Colonic mucosa (tissue), 4 donors: ENCODE measurements at regions not wholly inside any gene's neighbourhood (a gene's known extent, or its start where the extent isn't known, plus 50 kb on each side); places are given as distances from the start of the nearest gene placed in this dataset.

Experiments
- DNase-seq: peaks from one replicate; pipeline ENCODE4 v3.0.0-alpha.2; 2020
- H3K27ac ChIP-seq: fragments of 200-600 bp; one replicate; pipeline ENCODE4 v1.8.0; 2021
- H3K27me3 ChIP-seq: fragments of 200-600 bp; one replicate; pipeline ENCODE4 v1.8.0; 2021
- H3K36me3 ChIP-seq: fragments of 200-600 bp; one replicate; pipeline ENCODE4 v1.8.0; 2021
- H3K4me1 ChIP-seq: fragments of 200-600 bp; one replicate; pipeline ENCODE4 v1.8.0; 2021; ENCODE audit warnings: mild to moderate bottlenecking
- H3K4me3 ChIP-seq: fragments of 200-600 bp; one replicate; pipeline ENCODE4 v1.8.0; 2021
- H3K9ac ChIP-seq, 2 donors: one replicate each; pipeline ENCODE4 v1.7.0; 2013; ENCODE audit warnings: control low read depth in 2 of 2, low read depth in 2 of 2, low read length in 2 of 2
- H3K9me3 ChIP-seq: fragments of 200-600 bp; one replicate; pipeline ENCODE4 v1.8.0; 2021
- intact Hi-C: fragments of 100-400 bp; cut with DNase I; formaldehyde crosslinking; loops from one replicate; pipeline ENCODE4 v1.14.1; 2022
- TF ChIP-seq, protein P1 (sequence below): fragments of 200-600 bp; IDR thresholded peaks from one replicate; pipeline ENCODE4 v1.8.0; 2022; ENCODE audit warnings: antibody characterized with exemption, mild to moderate bottlenecking
- donor health status: healthy.
- donor health status: DM: no; HTN: no; CAD: no.
- donor health status: DM: no; HTN: no; CAD: no.

DNA sequence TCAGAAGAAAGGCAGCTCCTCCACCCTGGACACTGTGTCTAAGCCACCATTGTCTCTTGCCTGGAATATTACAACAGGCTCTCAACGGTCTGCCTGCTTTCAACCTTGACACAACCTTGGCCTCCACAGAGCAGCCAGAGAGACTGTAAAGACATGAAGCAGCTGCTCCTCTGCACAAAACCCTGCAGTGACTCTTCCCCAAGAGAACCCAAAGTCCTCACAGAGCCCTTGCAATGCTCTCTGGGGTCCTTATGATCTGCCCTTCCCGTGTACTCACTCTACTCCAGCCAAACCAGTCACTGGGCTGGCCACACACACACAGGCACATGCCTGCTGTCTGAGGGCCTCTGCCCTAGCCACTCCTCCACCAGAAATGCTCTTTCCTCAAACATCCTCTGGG is 75.9 kb upstream of the CPEB2 start:
- no peaks in the 10 kb centered on the region for H3K36me3 ChIP-seq
- no peaks in the 10 kb centered on the region for H3K9me3 ChIP-seq
- no peak overlapping the region for H3K27ac ChIP-seq
- H3K9ac ChIP-seq: no peak overlapping the region
- intact Hi-C loops: no loop called here
- DNase-seq: no peak
- H3K4me3 ChIP-seq: no peak overlapping the region
- TF ChIP-seq, protein P1, sequence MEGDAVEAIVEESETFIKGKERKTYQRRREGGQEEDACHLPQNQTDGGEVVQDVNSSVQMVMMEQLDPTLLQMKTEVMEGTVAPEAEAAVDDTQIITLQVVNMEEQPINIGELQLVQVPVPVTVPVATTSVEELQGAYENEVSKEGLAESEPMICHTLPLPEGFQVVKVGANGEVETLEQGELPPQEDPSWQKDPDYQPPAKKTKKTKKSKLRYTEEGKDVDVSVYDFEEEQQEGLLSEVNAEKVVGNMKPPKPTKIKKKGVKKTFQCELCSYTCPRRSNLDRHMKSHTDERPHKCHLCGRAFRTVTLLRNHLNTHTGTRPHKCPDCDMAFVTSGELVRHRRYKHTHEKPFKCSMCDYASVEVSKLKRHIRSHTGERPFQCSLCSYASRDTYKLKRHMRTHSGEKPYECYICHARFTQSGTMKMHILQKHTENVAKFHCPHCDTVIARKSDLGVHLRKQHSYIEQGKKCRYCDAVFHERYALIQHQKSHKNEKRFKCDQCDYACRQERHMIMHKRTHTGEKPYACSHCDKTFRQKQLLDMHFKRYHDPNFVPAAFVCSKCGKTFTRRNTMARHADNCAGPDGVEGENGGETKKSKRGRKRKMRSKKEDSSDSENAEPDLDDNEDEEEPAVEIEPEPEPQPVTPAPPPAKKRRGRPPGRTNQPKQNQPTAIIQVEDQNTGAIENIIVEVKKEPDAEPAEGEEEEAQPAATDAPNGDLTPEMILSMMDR: no peak
- H3K27me3 ChIP-seq: no peaks in the 10 kb centered on the region
- no peaks in the 10 kb centered on the region for H3K4me1 ChIP-seq

DNA sequence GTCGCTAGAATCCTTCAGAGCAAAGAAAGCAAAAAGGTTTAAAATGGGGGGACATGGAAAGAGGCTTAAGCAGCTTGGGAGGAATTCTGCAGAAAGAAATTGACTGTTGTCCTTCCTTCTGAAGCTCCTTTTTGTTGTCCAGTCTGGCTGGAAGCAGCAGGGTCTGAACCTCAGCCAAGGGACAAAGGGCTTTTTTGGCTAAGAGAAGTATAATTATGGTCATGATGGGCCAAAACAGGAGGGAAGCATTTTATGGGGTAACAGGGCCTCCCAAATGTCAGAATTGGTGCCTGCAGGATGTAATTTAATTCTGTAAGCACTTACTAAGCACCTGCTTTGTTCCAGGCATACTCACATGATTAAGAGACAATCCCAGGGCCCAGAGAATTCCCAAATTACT is 74.2 kb upstream of the CPEB2 start:
- no peaks in the 10 kb centered on the region for H3K9me3 ChIP-seq
- H3K4me1 ChIP-seq: no peaks in the 10 kb centered on the region
- H3K9ac ChIP-seq: no peak overlapping the region
- DNase-seq: no peak
- no peak overlapping the region for H3K27ac ChIP-seq
- no peaks in the 10 kb centered on the region for H3K27me3 ChIP-seq
- intact Hi-C loops: no loop called here
- TF ChIP-seq, protein P1: no peak
- no peaks in the 10 kb centered on the region for H3K36me3 ChIP-seq
- no peak overlapping the region for H3K4me3 ChIP-seq

- Histone ChIP-seq H3K4me3 (no peak overlapping the region), H3K9me3 (no peaks in the 10 kb centered on the region), H3K4me1 (no peaks in the 10 kb centered on the region), H3K27me3 (no peaks in the 10 kb centered on the region), H3K27ac (no peak overlapping the region), H3K36me3 (no peaks in the 10 kb centered on the region), H3K9ac (no peak overlapping the region)
- TF ChIP-seq, protein P1: no peak
- DNase-seq: no peak
- intact Hi-C loops: no loop called here
Observed at GRCh38 chr4:14929669-14930068, 72.6 kb upstream of the CPEB2 start.

GRCh38 chr4:14934704-14935390 is 67.4 kb upstream of the CPEB2 start:
- DNase-seq: no peak
- H3K9me3 ChIP-seq: no peaks in the 10 kb centered on the region
- intact Hi-C loops: no loop called here

DNA sequence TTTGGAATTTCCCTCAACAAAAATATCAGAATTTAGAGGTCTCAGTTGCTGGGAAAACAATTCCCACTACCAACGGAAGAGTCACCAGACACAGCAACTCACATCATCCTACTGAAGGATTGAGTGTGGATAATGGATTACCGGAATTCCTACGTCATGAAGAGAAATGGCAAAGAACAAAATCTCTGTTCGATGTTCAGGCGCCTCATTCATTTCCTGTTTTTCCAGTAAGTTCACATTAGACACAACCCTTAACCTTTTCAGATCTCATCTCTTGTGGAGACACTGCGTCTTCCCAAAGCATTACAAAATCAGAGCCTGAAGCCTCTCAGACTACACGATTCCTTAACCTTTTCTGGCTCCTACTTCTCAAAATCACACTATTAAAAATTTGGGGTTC is 58.5 kb upstream of the CPEB2 start:
- no peak overlapping the region for H3K4me3 ChIP-seq
- intact Hi-C loops: no loop called here
- H3K36me3 ChIP-seq: no peaks in the 10 kb centered on the region
- H3K9me3 ChIP-seq: no peaks in the 10 kb centered on the region
- TF ChIP-seq, protein P1: no peak
- no peak overlapping the region for H3K27ac ChIP-seq
- no peaks in the 10 kb centered on the region for H3K4me1 ChIP-seq
- H3K27me3 ChIP-seq: no peaks in the 10 kb centered on the region
- no peak overlapping the region for H3K9ac ChIP-seq
- DNase-seq: no peak

More at GRCh38 chr4:14934704-14935390, 67.4 kb upstream of the CPEB2 start:
- H3K4me3 ChIP-seq: no peak overlapping the region
- TF ChIP-seq, protein P1: no peak
- H3K27ac ChIP-seq: no peak overlapping the region
- H3K9ac ChIP-seq: no peak overlapping the region
- H3K27me3 ChIP-seq: no peaks in the 10 kb centered on the region
- H3K4me1 ChIP-seq: no peaks in the 10 kb centered on the region
- H3K36me3 ChIP-seq: no peaks in the 10 kb centered on the region
